DMS 273 treated with DMSO at 0.1 percent for 48 hours (cell line): ENCODE measurements at regions not wholly inside any gene's neighbourhood (a gene's known extent, or its start where the extent isn't known, plus 50 kb on each side); places are given as distances from the start of the nearest gene placed in this dataset.

Experiments
- DNase-seq: peaks from one replicate; lab custom pipeline; 2025; lab: John Stamatoyannopoulos, UW

DNA sequence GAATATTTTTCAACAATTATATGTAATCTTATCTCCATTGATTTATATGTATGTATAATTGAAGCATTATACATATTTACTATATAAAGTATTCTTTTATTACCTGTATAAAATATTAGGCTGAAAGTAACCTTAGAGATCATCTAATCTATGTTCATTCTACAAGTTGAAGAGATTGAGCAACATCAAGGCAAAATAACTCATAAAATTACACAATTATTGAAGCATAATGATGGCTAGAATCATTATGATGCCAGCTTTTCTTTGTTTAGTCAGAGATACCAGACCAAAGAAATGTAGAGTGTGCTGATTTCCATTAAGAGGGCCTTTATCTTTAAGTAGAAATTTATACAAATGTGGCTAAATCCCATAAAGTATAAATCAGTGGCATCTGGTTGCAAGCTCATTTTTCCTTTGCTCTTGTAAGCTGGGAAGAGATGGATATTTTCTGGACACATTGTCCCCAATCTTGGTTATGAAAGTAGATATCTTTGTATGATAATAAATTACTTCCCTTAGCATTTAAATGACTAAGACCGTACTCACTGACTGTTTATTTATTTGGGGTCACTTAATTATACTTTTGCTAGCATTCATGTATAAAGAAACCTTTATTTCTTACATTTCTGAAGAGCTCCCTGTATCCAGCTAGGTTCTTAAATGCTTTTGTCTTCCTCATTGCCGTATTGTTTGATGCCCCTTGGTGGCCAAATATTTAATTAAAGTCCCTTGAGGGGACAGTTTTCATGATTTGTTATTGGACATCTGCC, 339.8 kb downstream of the PCDH7 start:
- DNase-seq, result no peak

- no peak for DNase-seq
Measured at GRCh38 chr4:31065086-31065485, 344.9 kb downstream of the PCDH7 start.

DNA sequence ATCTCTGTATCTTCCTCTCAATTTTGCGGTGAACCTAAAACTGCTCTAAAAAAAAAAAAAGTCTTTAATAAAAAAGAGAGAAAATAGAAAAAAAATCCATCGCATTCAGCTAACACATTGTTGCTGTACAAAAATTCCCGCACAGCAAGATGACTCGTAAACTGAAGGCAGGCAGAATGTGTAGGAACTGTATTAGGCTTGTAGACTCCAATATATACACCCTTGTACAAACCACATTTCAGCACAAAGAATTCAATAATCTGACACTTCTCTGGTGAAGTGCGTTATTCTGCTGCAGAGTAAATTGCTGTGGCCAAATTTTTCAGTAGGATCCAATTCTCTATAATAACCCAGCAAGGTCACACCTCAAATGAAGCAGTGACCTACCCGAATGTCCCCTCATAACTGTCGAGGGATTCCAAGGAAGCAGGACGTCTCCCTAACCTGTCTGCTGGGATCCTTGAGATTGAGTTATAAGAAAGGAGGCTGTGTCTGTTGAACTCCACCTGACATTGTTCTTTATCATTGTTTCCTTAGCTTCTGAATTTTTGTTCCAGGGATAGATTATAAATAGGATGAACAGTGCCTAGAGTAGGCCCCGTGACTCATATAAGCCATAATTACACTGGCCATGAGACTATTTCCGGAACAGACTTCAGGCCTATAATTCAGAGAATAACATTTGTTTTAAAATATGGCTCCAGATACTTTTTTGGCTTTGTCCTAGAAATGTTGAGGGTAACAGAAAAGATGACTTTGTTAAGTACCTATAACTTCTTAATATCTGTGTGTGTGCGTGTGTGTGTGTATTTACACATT, 348.3 kb downstream of the PCDH7 start:
- DNase-seq, result no peak

- no peak for DNase-seq
Measured at GRCh38 chr4:31069151-31069550, 349.0 kb downstream of the PCDH7 start.

GRCh38 chr4:31071508-31072486, 351.6 kb downstream of the PCDH7 start:
- no peak for DNase-seq

GRCh38 chr4:31075969-31076368, 355.8 kb downstream of the PCDH7 start:
- no peak for DNase-seq

- DNase-seq, result no peak
Measured at GRCh38 chr4:31078661-31079060, 358.5 kb downstream of the PCDH7 start.

DNA sequence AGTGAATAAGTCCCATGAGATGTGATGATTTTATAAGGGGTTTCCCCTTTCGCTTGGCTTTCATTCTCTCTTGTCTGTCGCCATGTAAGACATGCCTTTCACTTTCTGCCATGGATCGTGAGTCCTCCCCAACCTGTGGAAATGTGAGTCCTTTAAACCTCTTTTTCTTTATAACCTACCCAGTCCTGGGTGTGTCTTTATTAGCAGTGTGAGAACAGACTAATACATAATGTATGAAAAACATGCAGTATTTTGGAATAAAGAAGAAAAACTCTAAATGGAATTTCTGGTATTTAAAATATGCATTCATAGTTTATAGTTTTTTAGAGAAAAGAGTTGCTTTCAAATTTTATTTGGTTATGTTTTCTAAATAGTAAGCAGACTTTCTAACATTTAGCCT, 360.7 kb downstream of the PCDH7 start:
- DNase-seq, result no peak

GRCh38 chr4:31081366-31081765, 361.2 kb downstream of the PCDH7 start:
- DNase-seq, result no peak

DNA sequence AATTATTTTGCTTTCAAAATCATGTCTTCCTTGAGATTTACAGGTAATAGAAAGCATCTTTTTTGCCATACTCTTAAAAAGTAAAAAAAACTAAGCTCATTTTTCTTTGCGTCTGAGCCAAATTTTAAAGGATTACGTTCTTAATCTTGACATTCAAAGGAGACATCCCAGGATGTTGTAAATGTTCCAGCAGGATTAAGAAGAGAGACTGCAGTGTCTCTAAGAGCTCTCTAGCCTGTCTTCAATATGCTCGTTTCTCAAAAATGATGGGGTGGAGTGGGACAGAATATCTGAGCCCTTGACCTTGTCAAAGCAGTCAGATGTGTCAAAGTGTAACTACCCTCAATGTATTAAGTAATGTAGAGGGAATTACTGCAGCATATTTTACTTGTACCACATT, 363.3 kb downstream of the PCDH7 start:
- DNase-seq, result no peak

GRCh38 chr4:31084806-31085416, 364.7 kb downstream of the PCDH7 start:
- DNase-seq, result no peak

DNA sequence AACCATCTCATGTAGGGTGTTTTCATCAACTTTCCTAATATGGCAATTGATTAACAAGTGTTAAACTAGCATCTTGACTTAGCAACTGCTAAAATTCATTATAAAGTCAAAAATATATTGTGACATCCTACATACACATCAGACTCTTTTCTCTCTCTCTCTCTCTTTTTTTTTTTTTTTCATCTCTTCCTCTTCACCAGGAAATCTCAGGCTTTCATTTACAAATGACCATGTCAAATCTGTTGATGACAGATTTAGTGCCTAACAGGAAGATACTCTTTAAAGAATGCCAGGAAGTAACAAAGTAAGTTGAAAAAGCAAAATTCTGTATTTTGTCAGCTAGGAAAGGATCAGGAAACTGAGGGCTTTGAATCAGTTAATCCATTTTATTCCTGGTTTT, 365.5 kb downstream of the PCDH7 start:
- DNase-seq, result no peak

- DNase-seq, result no peak
Measured at GRCh38 chr4:31086756-31087330, 366.7 kb downstream of the PCDH7 start.

- DNase-seq, result no peak
Measured at GRCh38 chr4:31088600-31089230, 368.5 kb downstream of the PCDH7 start.

GRCh38 chr4:31089815-31090214, 369.6 kb downstream of the PCDH7 start:
- no peak for DNase-seq

DNA sequence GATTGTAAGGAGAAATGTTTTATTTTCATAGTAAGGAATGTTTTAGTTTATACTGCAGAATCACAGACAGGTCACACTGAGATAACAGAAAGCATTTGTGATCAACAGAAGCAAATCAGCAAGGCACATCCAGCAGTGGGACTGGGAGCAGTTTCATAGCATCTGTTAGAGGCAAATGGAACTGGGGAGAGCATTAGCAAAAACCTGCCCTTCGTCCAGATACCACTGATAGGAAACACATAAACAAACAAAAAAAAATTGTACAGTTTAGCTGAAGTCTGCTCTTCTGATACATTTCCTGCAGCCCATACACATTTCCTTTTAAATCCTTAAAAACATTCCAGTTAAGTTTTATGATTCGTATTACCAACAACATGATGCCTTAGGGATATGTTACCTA, 374.3 kb downstream of the PCDH7 start:
- no peak for DNase-seq

GRCh38 chr4:31097999-31098398, 377.8 kb downstream of the PCDH7 start:
- DNase-seq, result no peak

GRCh38 chr4:31100536-31100935, 380.4 kb downstream of the PCDH7 start:
- no peak for DNase-seq

DNA sequence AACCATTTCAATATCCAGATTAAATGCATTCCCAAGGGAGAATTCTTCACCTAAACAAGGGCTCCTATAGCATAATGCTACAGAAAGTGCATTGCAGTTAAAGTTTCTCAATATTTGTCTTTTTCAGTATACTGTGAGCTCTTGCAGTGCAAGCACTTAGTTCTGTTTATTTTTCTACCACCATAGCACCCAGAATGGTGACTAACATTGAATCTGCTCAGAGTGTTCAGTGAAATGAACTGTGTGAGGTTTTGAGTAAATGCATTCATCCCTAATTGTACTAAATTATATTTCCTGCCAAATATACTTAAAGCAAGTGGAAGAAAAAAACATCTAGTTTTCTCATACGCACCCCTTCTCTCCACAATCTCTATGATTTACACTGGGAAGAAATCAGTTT, 383.9 kb downstream of the PCDH7 start:
- no peak for DNase-seq

GRCh38 chr4:31104577-31104976, 384.4 kb downstream of the PCDH7 start:
- DNase-seq, result no peak

GRCh38 chr4:31106419-31106818, 386.2 kb downstream of the PCDH7 start:
- DNase-seq, result no peak
